GM18511 (cell line): ENCODE measurements at regions not wholly inside any gene's neighbourhood (a gene's known extent, or its start where the extent isn't known, plus 50 kb on each side); places are given as distances from the start of the nearest gene placed in this dataset.
"Not testable (repeated sequence)": the region's sequence is repeated elsewhere in the genome, so short reads cannot be mapped to it uniquely, and the experiment has no call there.

ENCODE experiments used
- ATAC-seq: cut with Tn5 transposase; IDR thresholded peaks from one replicate; pipeline ENCODE4 v1.9.1; 2021; ENCODE audit warnings: mild to moderate bottlenecking, moderate library complexity; ENCODE audit not compliant: unreplicated experiment

DNA sequence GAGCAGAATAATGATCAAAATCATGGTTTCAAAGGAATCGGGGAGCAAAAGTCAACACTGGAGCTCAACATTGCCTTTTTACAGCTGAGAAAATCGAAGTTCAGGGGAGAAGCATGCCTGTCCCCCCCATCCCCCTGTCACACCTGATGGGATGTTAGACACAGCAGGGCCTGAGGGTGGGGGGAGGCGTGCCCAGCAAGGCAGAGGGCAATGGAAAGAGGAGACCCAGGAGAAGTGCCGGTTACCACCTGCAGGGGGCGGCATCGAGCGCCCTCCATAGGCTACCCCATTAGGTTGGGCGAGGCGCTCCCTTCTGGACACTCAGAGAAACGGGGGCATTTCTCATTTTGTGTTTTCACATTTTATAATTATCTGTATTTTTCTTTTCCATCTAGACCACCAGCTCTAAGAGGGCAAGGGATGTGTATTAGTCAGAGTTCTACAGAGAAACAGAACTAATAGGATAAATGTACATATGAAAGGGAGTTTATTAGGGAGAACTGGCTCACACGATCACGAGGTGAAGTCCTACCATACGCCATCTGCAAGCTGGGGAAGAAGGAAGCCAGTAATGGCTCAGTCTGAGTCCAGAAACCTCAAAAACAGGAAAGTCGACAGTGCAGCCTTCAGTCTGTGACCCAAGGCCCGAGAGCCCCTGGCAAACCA lies 271.3 kb downstream of the LRATD1 start:
- peak; percentile 99 for ATAC-seq

- ATAC-seq = not testable (repeated sequence)
These were observed 271.9 kb downstream of the LRATD1 start for GRCh38 chr2:14904378-14904777.

GRCh38 chr2:14905571-14905970 lies 273.1 kb downstream of the LRATD1 start:
- ATAC-seq = no peak

- no peak for ATAC-seq
These were observed 274.6 kb downstream of the LRATD1 start for GRCh38 chr2:14907014-14907612.

DNA sequence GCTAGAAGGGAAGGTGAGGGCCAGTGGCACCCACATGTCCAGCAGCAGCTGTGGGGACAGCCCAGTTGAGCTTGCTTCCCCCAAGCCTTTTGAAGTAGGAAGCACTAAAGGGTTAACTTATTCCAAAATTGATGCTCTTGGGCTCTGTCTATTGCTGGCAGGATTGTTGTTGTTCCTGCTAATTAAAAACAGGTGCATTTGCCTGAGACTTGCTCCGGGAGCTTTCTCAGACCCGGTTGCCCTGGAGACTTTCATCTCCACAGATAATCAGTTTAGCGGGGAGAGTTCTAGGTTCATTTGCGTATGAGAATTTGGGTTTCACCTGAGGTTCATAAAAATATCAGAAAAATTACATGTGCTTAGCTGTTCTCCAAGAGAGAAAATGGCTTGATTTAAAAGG lies 277.3 kb downstream of the LRATD1 start:
- no peak for ATAC-seq

DNA sequence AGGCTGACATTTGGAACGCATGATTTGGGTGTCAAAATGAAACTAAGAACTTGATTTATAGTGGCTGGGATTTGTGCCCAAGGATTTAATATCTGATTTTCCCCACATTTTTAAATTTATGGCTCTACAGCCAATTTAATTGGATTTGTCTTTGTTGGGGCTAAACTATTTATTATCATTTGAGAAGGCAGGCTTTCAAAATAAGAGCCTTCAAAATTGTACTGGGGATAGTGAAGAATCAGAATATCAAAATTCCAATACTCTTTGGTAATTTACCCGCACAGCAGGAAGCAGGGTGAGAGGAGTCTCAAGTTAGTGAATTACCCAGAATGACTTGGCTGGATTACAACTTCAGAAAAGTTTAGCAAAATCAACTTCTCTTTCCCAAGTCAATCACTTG lies 278.1 kb downstream of the LRATD1 start:
- no peak for ATAC-seq

- ATAC-seq = no peak
These were observed 283.5 kb downstream of the LRATD1 start for GRCh38 chr2:14915983-14916382.

DNA sequence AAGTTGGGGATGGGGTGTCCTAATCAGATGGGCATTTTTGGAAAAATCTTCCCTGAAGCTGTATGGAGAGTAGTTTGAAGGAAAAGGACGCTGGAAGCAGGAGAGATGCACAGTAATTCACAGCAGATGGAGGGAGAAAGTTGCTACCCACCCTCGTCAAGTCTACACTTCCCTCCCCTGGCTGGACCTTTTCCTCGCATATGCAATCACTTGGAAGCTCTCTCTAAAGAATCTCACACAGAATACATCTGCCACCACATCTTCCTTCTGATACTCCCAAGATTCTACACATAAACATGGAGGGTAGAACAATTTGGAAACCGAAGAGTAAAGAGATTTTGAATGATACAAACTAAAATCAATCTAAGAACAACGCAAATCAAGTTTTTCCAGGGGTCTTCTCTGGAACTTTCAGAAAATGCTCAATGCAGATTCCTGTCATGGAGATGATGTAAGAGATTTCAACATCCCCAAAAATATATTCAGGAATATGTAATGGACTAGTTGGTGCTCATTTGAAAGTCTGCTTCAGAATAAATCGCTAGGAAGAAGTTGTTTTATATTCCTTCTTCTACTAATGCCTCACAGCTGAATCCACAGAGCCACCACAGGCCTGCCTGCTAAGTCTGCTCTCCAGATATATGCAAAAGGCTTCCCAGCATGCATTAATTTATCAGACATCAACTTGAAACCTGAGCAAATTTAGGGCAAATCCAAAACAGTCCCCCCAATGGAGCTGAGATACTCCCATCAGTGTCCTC lies 291.5 kb downstream of the LRATD1 start:
- ATAC-seq = no peak

DNA sequence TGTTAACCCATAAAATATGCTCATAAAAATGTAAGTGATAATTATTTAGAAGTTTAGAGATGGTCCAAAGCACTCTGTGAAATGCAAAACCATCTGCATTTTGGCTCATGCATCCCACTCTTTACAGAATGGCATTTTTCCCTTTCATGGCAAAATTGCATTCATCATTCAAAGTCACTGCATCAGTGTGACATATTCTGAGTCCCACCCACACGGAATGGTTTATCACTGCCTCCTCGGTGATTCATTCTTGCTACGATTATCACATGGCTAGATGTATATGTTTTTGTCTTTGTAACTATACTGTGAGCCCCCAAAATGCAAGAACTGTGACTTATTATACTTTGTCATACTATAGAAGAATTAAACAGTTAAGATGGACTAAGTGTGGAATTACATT lies 293.0 kb downstream of the LRATD1 start:
- no peak for ATAC-seq

GRCh38 chr2:14927021-14927564 lies 294.6 kb downstream of the LRATD1 start:
- no peak for ATAC-seq

DNA sequence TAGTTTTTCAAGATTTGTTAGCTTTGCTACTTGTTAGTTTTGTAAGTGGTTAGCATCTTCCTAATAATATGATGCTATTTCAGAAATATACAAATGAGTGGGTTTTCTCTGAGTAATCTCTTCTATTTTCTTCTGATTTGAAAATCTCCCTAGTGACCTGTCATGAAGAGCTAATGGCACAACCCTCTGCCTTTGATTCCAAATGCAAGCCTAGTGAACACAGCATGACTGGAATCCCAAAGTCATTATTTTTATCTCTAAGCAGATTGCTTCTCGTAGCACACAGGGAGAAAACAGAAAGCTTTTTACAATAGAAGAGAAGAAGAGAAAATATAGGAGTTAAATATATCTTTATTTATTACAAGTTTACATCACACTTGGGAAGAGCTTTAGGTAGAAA lies 295.5 kb downstream of the LRATD1 start:
- no peak for ATAC-seq

- ATAC-seq = no peak
These were observed 297.9 kb downstream of the LRATD1 start for GRCh38 chr2:14930441-14930840.

DNA sequence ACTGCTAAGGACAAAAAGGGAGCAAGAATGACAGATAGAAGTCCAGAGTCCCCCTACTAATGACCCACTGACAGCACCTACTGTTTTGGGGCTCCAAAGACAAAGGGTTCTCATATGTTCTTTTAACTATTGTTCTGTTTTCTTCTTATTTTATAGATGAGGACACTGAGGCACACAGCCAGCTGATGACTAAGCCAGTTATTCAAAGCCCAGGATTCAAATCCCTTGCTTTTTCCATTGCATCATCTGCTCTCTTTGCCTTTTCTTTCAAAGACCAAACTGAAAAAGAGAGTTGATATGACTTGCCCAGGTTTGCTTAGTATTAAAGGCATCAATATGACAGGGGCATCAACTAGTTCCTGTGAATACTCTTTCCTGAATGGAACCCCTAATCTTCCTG lies 299.8 kb downstream of the LRATD1 start:
- no peak for ATAC-seq

DNA sequence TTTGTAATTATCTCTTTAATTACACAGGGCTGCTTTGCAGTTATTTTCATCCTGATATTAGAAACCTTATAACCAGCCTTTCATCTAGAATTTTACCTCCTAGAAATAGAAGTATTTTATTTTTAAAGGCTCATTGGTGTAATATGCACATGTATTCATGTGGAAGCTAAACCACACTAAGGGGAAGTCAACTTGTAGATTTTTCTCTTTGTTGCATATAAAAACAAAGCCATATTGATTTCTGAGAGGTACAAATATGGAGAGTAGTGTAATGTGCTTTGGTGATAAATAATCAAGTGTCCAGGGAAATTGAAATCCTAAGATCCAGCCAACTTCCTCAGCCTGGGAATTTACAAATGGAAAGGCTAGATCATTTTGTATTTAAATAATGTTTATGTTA lies 301.2 kb downstream of the LRATD1 start:
- ATAC-seq = no peak

DNA sequence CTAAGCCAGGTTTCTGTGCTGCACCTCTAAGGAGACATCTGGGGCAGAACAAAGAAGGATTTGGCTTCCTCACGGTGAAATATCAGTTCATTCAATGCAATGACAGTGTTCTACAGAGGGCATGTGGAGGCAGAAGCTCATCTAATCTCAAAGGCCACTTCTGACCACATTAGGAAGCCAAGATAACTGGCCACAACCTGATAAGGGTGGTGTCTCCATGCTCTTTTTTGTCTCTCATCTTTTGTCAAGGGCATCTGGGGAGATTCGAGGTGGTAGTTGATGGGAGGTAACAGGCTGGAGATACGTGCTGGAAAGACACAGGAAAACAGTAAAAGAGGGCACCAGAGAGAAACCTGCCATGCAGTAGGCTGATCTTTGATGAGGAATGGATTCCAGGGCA lies 303.9 kb downstream of the LRATD1 start:
- no peak for ATAC-seq

GRCh38 chr2:14937336-14937735 lies 304.8 kb downstream of the LRATD1 start:
- ATAC-seq = no peak

DNA sequence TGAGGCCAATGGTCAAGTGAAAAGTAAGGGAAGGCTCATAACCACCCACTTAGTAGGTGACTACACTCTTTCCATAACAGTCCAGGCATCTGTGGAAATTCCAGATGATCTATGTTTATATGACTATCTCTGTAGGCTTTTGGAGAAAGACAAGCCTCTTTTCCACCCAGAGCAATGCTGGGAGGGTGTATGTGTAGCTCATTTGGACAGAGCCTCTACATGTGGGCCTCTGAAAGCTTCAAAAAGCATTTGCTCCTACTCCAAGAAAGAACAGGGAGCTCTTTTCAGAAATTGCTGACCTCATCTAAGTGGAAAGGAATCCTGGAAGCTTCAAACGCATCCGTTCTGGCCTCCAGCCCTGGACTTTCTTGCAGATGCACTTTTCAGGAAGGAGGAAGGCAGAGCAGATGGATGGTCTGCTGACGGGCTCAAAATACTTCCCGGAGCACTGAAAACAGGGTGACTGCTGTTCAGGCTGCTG lies 308.7 kb downstream of the LRATD1 start:
- ATAC-seq = no peak

DNA sequence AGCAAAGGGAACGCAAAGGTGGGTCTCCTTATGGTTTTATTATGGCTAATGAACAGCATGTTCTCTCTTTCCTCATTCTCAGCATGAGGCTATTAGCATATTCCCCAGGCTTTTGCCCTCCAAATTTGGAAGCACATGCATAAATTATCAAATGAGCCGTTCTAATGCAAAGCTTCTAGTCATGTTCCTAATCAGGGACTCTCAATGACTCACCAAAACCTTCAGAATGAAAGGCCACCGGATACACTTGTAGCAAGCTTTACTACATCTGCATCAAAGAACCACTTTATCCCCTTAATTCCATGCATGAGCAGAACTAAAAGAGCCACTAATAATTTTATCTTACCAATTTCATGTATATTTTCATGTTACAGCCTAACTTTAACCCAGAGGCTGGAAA lies 310.5 kb downstream of the LRATD1 start:
- ATAC-seq = no peak

DNA sequence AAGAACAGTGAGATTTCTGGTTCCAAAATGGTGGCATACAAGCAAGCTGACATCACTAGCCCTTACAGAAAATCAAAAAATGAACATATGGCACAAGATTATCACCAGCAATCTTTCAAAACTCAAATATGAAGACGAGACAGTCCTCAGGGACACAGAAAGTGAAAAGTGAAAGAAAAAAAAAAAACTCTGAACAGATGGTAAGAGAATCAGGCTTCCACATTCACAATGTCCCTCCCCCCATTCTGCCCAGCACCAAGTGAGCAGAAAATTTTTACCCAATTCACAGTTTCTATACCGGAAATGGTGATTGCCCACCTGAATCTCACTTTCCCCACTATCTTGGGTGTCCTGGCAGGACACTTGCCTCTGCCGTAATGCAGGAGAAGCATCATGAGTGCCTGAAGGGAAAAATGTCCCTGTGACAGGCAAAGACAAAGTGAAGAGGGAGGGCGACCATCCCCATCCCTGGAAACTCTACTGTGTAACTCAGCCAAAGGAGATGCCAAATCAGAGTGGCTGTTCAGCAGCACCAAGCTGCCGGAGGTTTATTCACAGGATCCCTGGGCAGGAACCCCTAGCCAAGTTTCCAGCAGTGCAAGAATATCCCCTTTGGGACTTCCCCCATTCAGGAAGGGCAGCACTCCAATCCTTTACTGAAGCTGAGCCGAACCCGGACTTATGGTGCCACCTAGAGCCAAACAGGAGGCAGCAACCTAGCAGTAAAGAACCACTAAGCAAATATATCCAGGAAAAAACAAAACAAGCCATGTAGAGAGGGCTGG lies 312.2 kb downstream of the LRATD1 start:
- ATAC-seq = peak; percentile 84

- no peak for ATAC-seq
These were observed 319.2 kb downstream of the LRATD1 start for GRCh38 chr2:14951569-14952285.
